A673 (cell line): ENCODE measurements at regions not wholly inside any gene's neighbourhood (a gene's known extent, or its start where the extent isn't known, plus 50 kb on each side); places are given as distances from the start of the nearest gene placed in this dataset.
"Not testable (repeated sequence)": the region's sequence is repeated elsewhere in the genome, so short reads cannot be mapped to it uniquely, and the experiment has no call there.

Experiments used
- BruUV-seq: library from RNA; stranded (reverse); fragments of 400-500 nt; replicated peaks from 2 replicates; lab custom pipeline; 2021; lab: Mats Ljungman, UMichigan
- CTCF ChIA-PET: fragments of 300-600 bp; sonication (Branson Sonifier 250); formaldehyde crosslinking; loops from one replicate; lab custom pipeline; 2022; ENCODE audit warnings: antibody characterized with exemption; lab: Charles Lee
- POLR2A ChIA-PET: fragments of 300-600 bp; sonication (Branson Sonifier 250); formaldehyde crosslinking; loops from one replicate; lab custom pipeline; 2022; ENCODE audit warnings: antibody characterized with exemption; ENCODE audit not compliant: low non-redundant PET; lab: Charles Lee
- DNase-seq: peaks from one replicate; pipeline ENCODE4 v3.0.0-alpha.2; 2015; ENCODE audit warnings: low spot score
- H3K27ac ChIP-seq: fragments of 200-600 bp; sonication (generic); 2 replicates; pipeline ENCODE4 v1.5.1; 2016; ENCODE audit warnings: mixed run types, low read depth, mild to moderate bottlenecking, mixed read lengths, antibody characterized with exemption, low read length; ENCODE audit not compliant: poor library complexity, severe bottlenecking
- H3K27me3 ChIP-seq: fragments of 200-600 bp; sonication (generic); replicated peaks from 2 replicates; pipeline ENCODE4 v1.6.1; 2017; ENCODE audit warnings: mixed run types, low read depth, mild to moderate bottlenecking, mixed read lengths, antibody characterized with exemption, low read length; ENCODE audit not compliant: insufficient read depth, poor library complexity
- H3K36me3 ChIP-seq: fragments of 200-600 bp; sonication (generic); 2 replicates; pipeline ENCODE4 v1.6.1; 2016; ENCODE audit warnings: mixed run types, mild to moderate bottlenecking, mixed read lengths, antibody characterized with exemption, low read length; ENCODE audit not compliant: insufficient read depth, poor library complexity, severe bottlenecking
- H3K4me1 ChIP-seq: fragments of 200-600 bp; sonication (generic); 2 replicates; pipeline ENCODE4 v1.6.1; 2017; ENCODE audit warnings: mixed run types, mild to moderate bottlenecking, mixed read lengths, antibody characterized with exemption, low read length; ENCODE audit not compliant: insufficient read depth, poor library complexity, severe bottlenecking
- H3K4me3 ChIP-seq: fragments of 200-600 bp; sonication (generic); 2 replicates; pipeline ENCODE4 v1.5.1; 2016; ENCODE audit warnings: low read depth, mixed run types, mild to moderate bottlenecking, mixed read lengths, low read length; ENCODE audit not compliant: poor library complexity, severe bottlenecking
- H3K9me3 ChIP-seq: fragments of 200-600 bp; sonication (generic); 2 replicates; pipeline ENCODE4 v1.6.1; 2016; ENCODE audit warnings: mixed run types, low read depth, mild to moderate bottlenecking, mixed read lengths, antibody characterized with exemption, low read length; ENCODE audit not compliant: poor library complexity, severe bottlenecking
- EZH2 ChIP-seq: fragments of 200-600 bp; sonication (generic); IDR thresholded peaks from 2 replicates; pipeline ENCODE4 v1.6.1; 2017; ENCODE audit warnings: borderline replicate concordance, low read depth, mild to moderate bottlenecking, mixed read lengths, antibody characterized with exemption, low read length; ENCODE audit not compliant: poor library complexity, severe bottlenecking
- intact Hi-C: fragments of 100-400 bp; cut with micrococcal nuclease; formaldehyde crosslinking; loops from one replicate; pipeline ENCODE4 v1.10.0; 2022; ENCODE audit not compliant: unreplicated experiment
- TF ChIP-seq, protein P1 (sequence below): fragments of 300-800, 200-600 bp; sonication (generic); conservative IDR thresholded peaks from 2 replicates; pipeline ENCODE4 v1.5.1; 2017; ENCODE audit warnings: low read depth, mild to moderate bottlenecking, antibody characterized with exemption, low read length, moderate library complexity, mixed read lengths

DNA sequence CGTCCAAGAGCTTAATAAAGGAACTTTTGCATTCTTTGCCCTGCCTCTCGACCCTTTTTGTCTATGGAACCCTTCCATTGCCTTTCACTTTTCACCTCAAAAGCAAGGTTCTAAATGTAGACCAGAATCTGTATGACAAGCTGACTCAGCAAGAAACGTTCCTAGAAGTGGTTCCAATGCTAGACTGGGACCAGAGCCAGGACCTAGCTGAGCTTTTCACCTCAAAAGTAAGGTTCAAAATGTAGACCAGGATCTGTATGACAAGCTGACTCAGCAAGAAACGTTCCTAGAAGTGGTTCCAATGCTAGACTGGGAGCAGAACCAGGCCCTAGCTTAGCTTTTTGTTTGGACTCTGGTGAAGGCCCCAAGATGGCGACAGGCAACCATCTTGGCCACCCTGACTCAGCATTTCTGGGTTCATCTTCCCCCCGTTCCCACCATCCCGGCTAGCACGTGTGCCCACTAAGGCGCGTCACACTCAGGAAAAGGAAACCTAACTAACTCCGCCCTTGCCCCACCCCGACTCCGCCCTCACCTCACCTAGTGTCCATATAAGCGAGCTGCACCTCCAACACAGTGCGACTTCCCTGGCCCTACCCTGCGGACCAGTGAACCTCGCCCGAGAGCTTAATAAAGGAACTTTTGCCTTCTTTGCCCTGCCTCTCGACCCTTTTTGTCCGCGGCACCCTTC lies 53.0 kb upstream of the TMEM97 start:
- H3K4me3 ChIP-seq, POLR2A ChIA-PET, H3K36me3 ChIP-seq, BruUV-seq, CTCF ChIA-PET, DNase-seq, H3K27me3 ChIP-seq, H3K4me1 ChIP-seq, H3K27ac ChIP-seq, intact Hi-C loops: not testable (repeated sequence)
- peaks cover 13% of the 10 kb centered on the region for H3K9me3 ChIP-seq

DNA sequence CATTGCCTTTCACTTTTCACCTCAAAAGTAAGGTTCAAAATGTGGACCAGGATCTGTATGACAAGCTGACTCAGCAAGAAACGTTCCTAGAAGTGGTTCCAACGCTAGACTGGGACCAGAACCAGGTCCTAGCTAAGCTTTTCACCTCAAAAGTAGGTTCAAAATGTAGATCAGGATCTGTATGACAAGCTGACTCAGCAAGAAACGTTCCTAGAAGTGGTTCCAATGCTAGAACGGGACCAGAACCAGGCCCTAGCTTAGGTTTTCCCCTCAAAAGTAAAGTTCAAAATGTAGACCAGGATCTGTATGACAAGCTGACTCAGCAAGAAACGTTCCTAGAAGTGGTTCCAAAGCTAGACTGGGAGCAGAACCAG lies 52.5 kb upstream of the TMEM97 start:
- BruUV-seq, intact Hi-C loops, H3K36me3 ChIP-seq, H3K4me1 ChIP-seq, POLR2A ChIA-PET, H3K4me3 ChIP-seq, DNase-seq, H3K27ac ChIP-seq, CTCF ChIA-PET, H3K27me3 ChIP-seq: not testable (repeated sequence)
- H3K9me3 ChIP-seq = peaks cover 13% of the 10 kb centered on the region

DNA sequence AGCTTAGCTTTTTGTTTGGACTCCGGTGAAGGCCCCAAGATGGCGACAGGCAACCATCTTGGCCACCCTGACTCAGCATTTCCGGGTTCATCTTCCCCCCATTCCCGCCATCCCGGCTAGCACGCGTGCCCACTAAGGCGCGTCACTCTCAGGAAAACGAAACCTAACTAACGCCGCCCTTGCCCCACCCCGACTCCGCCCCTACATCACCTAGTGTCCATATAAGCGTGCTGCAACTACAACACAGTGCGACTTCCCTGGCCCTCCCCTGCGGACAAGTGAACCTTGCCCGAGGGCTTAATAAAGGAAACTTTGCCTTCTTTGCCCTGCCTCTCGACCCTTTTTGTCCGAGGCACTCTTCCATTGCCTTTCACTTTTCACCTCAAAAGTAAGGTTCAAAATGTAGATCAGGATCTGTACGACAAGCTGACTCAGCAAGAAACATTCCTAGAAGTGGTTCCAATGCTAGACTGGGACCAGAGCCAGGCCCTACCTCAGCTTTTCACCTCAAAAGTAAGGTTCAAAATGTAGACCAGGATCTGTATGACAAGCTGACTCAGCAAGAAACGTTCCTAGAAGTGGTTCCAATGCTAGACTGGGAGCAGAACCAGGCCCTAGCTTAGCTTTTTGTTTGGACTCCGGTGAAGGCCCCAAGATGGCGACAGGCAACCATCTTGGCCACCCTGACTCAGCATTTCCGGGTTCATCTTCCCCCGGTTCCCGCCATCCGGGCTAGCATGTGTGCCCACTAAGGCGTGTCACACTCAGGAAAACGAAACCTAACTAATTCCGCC lies 51.9 kb upstream of the TMEM97 start:
- POLR2A ChIA-PET, intact Hi-C loops, H3K27ac ChIP-seq, CTCF ChIA-PET, DNase-seq, H3K4me1 ChIP-seq, H3K4me3 ChIP-seq, H3K27me3 ChIP-seq, H3K36me3 ChIP-seq, BruUV-seq: not testable (repeated sequence)
- H3K9me3 ChIP-seq = peaks cover 13% of the 10 kb centered on the region

DNA sequence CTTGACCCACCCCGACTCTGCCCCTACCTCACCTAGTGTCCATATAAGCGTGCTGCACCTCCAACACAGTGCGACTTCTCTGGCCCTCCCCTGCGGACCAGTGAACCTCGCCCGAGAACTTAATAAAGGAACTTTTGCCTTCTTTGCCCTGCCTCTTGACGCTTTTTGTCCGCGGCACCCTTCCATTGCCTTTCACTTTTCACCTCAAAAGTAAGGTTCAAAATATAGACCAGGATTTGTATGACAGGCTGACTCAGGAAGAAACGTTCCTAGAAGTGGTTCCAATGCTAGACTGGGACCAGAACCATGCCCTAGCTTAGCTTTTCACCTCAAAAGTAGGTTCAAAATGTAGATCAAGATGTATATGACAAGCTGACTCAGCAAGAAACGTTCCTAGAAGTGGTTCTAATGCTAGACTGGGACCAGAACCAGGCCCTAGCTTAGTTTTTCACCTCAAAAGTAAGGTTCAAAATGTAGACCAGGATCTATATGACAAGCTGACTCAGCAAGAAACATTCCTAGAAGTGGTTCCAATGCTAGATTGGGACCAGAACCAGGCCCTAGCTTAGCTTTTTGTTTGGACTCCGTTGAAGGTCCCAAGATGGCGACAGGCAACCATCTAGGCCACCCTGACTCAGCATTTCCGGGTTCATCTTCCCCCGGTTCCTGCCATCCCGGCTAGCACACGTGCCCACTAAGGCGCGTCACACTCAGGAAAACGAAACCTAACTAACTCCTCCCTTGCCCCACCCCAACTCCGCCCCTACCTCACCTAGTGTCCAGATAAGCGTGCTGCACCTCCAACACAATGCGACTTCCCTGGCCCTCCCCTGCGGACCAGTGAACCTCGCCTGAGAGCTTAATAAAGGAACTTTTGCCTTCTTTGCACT lies 51.0 kb upstream of the TMEM97 start:
- no TSS peak for BruUV-seq
- Histone ChIP-seq H3K4me3 (no peak overlapping the region), H3K27ac (no peak overlapping the region), H3K36me3 (no peaks in the 10 kb centered on the region), H3K4me1 (no peaks in the 10 kb centered on the region), H3K27me3 (no peaks in the 10 kb centered on the region), H3K9me3 (peaks cover 10% of the 10 kb centered on the region)
- ChIA-PET POLR2A (no interaction called here), CTCF (interaction anchor here (0.7 kb wide), 1 partner anchor 467 kb away, joined by 3 read pairs; the partner anchor contains the start of gene NOS2)
- no peak for DNase-seq
- TF ChIP-seq, protein P1, sequence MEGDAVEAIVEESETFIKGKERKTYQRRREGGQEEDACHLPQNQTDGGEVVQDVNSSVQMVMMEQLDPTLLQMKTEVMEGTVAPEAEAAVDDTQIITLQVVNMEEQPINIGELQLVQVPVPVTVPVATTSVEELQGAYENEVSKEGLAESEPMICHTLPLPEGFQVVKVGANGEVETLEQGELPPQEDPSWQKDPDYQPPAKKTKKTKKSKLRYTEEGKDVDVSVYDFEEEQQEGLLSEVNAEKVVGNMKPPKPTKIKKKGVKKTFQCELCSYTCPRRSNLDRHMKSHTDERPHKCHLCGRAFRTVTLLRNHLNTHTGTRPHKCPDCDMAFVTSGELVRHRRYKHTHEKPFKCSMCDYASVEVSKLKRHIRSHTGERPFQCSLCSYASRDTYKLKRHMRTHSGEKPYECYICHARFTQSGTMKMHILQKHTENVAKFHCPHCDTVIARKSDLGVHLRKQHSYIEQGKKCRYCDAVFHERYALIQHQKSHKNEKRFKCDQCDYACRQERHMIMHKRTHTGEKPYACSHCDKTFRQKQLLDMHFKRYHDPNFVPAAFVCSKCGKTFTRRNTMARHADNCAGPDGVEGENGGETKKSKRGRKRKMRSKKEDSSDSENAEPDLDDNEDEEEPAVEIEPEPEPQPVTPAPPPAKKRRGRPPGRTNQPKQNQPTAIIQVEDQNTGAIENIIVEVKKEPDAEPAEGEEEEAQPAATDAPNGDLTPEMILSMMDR = no peak
- no peak for TF ChIP-seq EZH2
- intact Hi-C loops = no loop called here
